ENCODE measurements at regions not wholly inside any gene's neighbourhood (a gene's known extent, or its start where the extent isn't known, plus 50 kb on each side); places are given as distances from the start of the nearest gene placed in this dataset.

DNA sequence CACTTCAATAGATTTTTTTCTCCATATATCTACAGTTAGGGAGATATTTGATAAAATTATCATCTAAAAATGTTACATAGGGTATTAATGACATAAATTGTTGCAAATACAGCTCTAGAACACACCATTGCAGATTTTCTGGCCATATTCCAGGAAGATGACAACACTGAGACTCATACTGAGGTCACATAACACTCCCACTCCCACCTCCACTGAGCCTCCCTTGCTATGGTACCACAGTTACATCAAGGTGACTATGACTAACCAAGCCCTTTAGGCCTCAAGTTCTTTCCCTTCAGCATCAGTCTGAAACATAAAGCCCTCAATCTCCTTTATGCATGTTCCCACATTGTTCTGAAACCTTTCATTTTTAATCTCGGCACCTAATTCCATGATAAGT lies 932.0 kb upstream of the IGFBP7 start (continued):
- TF ChIP-seq, protein P1, sequence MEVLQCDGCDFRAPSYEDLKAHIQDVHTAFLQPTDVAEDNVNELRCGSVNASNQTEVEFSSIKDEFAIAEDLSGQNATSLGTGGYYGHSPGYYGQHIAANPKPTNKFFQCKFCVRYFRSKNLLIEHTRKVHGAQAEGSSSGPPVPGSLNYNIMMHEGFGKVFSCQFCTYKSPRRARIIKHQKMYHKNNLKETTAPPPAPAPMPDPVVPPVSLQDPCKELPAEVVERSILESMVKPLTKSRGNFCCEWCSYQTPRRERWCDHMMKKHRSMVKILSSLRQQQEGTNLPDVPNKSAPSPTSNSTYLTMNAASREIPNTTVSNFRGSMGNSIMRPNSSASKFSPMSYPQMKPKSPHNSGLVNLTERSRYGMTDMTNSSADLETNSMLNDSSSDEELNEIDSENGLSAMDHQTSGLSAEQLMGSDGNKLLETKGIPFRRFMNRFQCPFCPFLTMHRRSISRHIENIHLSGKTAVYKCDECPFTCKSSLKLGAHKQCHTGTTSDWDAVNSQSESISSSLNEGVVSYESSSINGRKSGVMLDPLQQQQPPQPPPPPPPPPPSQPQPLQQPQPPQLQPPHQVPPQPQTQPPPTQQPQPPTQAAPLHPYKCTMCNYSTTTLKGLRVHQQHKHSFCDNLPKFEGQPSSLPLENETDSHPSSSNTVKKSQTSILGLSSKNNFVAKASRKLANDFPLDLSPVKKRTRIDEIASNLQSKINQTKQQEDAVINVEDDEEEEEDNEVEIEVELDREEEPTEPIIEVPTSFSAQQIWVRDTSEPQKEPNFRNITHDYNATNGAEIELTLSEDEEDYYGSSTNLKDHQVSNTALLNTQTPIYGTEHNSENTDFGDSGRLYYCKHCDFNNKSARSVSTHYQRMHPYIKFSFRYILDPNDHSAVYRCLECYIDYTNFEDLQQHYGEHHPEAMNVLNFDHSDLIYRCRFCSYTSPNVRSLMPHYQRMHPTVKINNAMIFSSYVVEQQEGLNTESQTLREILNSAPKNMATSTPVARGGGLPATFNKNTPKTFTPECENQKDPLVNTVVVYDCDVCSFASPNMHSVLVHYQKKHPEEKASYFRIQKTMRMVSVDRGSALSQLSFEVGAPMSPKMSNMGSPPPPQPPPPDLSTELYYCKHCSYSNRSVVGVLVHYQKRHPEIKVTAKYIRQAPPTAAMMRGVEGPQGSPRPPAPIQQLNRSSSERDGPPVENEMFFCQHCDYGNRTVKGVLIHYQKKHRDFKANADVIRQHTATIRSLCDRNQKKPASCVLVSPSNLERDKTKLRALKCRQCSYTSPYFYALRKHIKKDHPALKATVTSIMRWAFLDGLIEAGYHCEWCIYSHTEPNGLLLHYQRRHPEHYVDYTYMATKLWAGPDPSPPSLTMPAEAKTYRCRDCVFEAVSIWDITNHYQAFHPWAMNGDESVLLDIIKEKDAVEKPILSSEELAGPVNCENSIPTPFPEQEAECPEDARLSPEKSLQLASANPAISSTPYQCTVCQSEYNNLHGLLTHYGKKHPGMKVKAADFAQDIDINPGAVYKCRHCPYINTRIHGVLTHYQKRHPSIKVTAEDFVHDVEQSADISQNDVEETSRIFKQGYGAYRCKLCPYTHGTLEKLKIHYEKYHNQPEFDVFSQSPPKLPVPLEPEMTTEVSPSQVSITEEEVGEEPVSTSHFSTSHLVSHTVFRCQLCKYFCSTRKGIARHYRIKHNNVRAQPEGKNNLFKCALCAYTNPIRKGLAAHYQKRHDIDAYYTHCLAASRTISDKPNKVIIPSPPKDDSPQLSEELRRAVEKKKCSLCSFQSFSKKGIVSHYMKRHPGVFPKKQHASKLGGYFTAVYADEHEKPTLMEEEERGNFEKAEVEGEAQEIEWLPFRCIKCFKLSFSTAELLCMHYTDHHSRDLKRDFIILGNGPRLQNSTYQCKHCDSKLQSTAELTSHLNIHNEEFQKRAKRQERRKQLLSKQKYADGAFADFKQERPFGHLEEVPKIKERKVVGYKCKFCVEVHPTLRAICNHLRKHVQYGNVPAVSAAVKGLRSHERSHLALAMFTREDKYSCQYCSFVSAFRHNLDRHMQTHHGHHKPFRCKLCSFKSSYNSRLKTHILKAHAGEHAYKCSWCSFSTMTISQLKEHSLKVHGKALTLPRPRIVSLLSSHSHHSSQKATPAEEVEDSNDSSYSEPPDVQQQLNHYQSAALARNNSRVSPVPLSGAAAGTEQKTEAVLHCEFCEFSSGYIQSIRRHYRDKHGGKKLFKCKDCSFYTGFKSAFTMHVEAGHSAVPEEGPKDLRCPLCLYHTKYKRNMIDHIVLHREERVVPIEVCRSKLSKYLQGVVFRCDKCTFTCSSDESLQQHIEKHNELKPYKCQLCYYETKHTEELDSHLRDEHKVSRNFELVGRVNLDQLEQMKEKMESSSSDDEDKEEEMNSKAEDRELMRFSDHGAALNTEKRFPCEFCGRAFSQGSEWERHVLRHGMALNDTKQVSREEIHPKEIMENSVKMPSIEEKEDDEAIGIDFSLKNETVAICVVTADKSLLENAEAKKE (CRISPR knock-in tag; IDR thresholded peaks at IDR 0.05): no peak
- TF ChIP-seq CREB1 (CRISPR knock-in tag; IDR thresholded peaks at IDR 0.05; ENCODE audit: low read depth): no peak
- TF ChIP-seq, protein P2, sequence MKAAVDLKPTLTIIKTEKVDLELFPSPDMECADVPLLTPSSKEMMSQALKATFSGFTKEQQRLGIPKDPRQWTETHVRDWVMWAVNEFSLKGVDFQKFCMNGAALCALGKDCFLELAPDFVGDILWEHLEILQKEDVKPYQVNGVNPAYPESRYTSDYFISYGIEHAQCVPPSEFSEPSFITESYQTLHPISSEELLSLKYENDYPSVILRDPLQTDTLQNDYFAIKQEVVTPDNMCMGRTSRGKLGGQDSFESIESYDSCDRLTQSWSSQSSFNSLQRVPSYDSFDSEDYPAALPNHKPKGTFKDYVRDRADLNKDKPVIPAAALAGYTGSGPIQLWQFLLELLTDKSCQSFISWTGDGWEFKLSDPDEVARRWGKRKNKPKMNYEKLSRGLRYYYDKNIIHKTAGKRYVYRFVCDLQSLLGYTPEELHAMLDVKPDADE (IDR thresholded peaks at IDR 0.05): no peak

DNA sequence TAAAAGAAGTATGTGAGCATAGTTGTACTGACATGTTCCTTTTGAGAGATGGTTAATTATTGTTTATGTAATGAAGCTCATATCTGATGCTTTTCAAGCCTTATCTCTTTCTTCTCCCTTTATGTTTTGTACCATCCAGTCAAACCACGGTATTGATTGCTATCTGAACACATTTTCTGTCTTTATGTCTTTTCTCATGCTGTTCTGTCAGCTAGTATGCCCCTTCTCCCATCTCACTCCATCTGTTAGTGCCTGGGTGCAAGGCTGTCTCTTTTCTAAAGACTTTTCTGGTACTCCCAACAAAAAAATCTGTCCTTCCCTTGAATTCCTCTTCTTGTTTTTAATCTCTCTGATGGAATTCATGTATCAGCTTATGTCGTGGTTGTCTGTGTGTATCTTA lies 883.8 kb upstream of the IGFBP7 start:
- Histone ChIP-seq H3K27ac (ENCODE audit: low read depth) (no peak overlapping the region), H2AFZ (peak overlapping the region; percentile 20; the same call in 1 of the 2 replicates), H4K20me1 (replicated peaks; ENCODE audit: insufficient read depth) (no peaks in the 10 kb centered on the region), H3K36me3 (ENCODE audit: insufficient read depth) (no peaks in the 10 kb centered on the region), H3K4me2 (no peak overlapping the region), H3F3A (replicated peaks; ENCODE audit: low read depth) (no peaks in the 10 kb centered on the region), H3K4me1 (ENCODE audit: insufficient read depth) (no peaks in the 10 kb centered on the region), H3K9me2 (ENCODE audit: insufficient read depth) (no peaks in the 10 kb centered on the region), H3K79me2 (replicated peaks; ENCODE audit: insufficient read depth) (no peaks in the 10 kb centered on the region), H3K4me3 (no peak overlapping the region), H3K27me3 (ENCODE audit: insufficient read depth) (no peaks in the 10 kb centered on the region)
- no peaks in the 10 kb centered on the region; the same call in 2 of the 3 replicates for H3K9me3 Mint-ChIP-seq
- no peak overlapping the region for H3K4me3 Mint-ChIP-seq
- H3K27me3 Mint-ChIP-seq (ENCODE audit: insufficient read depth, low read depth, poor library complexity): no peaks in the 10 kb centered on the region
- no peak for ATAC-seq
- H3K36me3 Mint-ChIP-seq (ENCODE audit: low read depth): no peaks in the 10 kb centered on the region; the same call in 2 of the 3 replicates
- TF ChIP-seq, protein P2 (IDR thresholded peaks at IDR 0.05): no peak
- TF ChIP-seq POLR2AphosphoS5 (IDR thresholded peaks at IDR 0.05; ENCODE audit: low read depth) (no peak), EZH2phosphoT487 (IDR thresholded peaks at IDR 0.05; ENCODE audit: unreplicated experiment) (no peak), REST (IDR thresholded peaks at IDR 0.05; ENCODE audit: unreplicated experiment) (no peak), JUNB (IDR thresholded peaks at IDR 0.05; ENCODE audit: unreplicated experiment) (no peak), ZNF331 (CRISPR knock-in tag; IDR thresholded peaks at IDR 0.05; ENCODE audit: low read depth) (no peak), CTCF (conservative IDR thresholded peaks at IDR 0.05; ENCODE audit: low read depth in 2 of 2) (no peak)
- no peak for DNase-seq (ENCODE audit: low spot score)
- no peak overlapping the region for H3K27ac Mint-ChIP-seq
- H3K4me1 Mint-ChIP-seq: no peaks in the 10 kb centered on the region; the same call in 2 of the 3 replicates

All from GM23338 (cell line).